ENCODE measurements at regions not wholly inside any gene's neighbourhood (a gene's known extent, or its start where the extent isn't known, plus 50 kb on each side); places are given as distances from the start of the nearest gene placed in this dataset.
"Not testable (repeated sequence)": the region's sequence is repeated elsewhere in the genome, so short reads cannot be mapped to it uniquely, and the experiment has no call there.

DNA sequence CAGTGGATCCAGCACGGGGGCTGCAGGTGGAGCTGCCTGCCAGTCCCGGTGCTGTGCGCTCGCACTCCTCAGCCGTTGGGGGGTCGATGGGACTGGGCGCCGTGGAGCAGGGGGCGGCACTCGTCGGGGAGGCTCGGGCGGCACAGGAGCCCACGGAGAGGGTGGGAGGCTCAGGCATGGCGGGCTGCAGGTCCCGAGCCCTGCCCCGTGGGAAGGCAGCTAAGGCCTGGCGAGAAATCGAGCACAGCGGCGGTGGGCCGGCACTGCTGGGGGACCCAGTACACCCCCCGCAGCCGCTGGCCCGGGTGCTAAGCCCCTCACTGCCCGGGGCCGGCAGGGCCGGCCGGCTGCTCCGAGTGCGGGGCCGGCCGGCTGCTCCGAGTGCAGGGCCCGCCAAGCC, 52.3 kb upstream of the MARK1 start:
- H3K36me3 Mint-ChIP-seq (ENCODE audit: insufficient read depth); H3K27me3 Mint-ChIP-seq; ATAC-seq (replicated peaks; ENCODE audit: extremely low read depth, poor library complexity, severe bottlenecking); H3K27ac Mint-ChIP-seq (ENCODE audit: low read depth); H3K9me3 Mint-ChIP-seq; DNase-seq (ENCODE audit: low spot score in 2 of 2); H3K4me3 Mint-ChIP-seq; H3K4me1 Mint-ChIP-seq: not testable (repeated sequence)

DNA sequence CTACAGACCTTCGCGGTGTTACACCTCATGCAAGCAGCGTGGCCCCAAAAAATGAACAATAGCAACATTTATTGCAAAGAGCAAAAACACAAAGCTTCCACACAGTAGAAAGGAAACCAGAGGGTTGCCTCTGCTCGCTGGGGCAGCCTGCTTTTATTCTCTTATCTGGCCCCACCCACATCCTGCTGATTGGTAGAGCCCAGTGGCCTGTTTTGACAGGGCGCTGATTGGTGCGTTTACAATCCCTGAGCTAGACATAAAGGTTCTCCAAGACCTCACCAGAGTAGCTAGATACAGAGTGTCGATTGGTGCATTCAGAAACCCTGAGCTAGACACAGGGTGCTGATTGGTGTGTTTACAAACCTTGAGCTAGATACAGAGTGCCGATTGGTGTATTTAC, 52.8 kb upstream of the MARK1 start:
- not testable (repeated sequence) for H3K4me1 Mint-ChIP-seq; DNase-seq (ENCODE audit: low spot score in 2 of 2); H3K36me3 Mint-ChIP-seq (ENCODE audit: insufficient read depth); ATAC-seq (replicated peaks; ENCODE audit: extremely low read depth, poor library complexity, severe bottlenecking); H3K27ac Mint-ChIP-seq (ENCODE audit: low read depth); H3K27me3 Mint-ChIP-seq; H3K9me3 Mint-ChIP-seq; H3K4me3 Mint-ChIP-seq

DNA sequence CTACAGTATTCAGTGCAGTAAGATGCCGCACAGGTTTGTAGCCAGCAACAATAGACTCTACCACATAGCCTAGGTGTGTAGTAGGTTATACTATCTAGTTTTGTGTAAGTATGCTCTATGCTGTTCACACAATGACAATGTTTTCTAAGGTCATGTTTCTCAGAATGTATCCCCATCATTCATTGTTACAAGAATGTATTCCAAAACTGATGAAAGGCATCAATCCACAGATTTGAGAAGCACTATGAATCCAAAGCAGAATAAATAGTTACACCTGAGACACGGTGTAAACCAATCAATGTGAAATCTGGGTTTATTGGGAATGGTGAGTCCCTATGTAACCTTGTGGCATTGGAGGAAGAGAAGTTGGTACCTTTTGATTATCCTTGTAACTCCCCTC, 54.5 kb upstream of the MARK1 start:
- Mint-ChIP-seq H3K9me3 (no peaks in the 10 kb centered on the region), H3K27ac (ENCODE audit: low read depth) (no peak overlapping the region), H3K27me3 (peaks cover 10% of the 10 kb centered on the region), H3K4me1 (no peaks in the 10 kb centered on the region), H3K4me3 (no peak overlapping the region), H3K36me3 (ENCODE audit: insufficient read depth) (no peaks in the 10 kb centered on the region)
- DNase-seq (ENCODE audit: low spot score in 2 of 2), result no peak
- ATAC-seq (replicated peaks; ENCODE audit: extremely low read depth, poor library complexity, severe bottlenecking), result no peak

DNA sequence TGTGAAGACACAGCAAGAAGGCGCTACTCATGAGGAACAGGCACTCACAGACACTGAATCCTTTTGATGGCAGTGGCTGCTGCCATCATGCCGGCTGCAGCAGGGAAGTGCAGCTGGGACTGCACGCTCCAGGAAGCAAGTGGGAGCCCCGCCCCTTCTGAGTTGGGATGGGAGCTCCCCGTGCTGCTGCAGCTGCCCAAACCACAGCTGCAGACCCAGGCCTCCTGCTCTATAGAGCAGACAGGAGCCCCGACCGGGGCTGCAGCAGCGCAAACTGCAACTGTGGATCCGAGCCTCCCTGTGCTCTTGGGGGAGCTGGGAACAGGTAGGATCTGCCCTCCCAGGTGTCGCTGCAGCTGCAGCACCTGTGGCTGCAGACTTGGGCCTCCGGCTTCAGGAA, 65.2 kb upstream of the MARK1 start:
- no peak overlapping the region for H3K27ac Mint-ChIP-seq (ENCODE audit: low read depth)
- no peaks in the 10 kb centered on the region for H3K4me1 Mint-ChIP-seq
- H3K9me3 Mint-ChIP-seq, result no peaks in the 10 kb centered on the region
- DNase-seq (ENCODE audit: low spot score in 2 of 2), result no peak
- peaks cover 13% of the 10 kb centered on the region for H3K27me3 Mint-ChIP-seq
- no peak for ATAC-seq (replicated peaks; ENCODE audit: extremely low read depth, poor library complexity, severe bottlenecking)
- H3K36me3 Mint-ChIP-seq (ENCODE audit: insufficient read depth), result peaks cover 3% of the 10 kb centered on the region
- no peak overlapping the region for H3K4me3 Mint-ChIP-seq

DNA sequence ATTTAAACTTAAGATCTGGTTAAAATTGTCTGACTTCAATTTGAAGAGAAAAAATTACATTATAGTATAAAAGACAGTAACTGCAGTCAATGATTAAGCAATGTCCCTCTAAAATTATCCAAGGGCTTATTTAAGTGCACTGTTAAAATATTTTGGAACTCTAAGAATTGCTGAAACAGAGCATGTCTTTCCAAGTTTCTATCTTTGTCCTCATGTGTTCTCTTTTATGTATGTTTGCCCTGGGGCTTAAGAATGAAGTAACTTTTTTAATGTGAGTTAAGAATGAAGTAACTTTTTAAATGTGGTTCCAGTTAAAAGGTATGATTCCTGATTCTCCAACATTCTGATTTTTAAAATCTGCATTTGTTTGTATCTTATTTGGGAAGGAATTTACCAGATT, 69.0 kb upstream of the MARK1 start:
- ATAC-seq (replicated peaks; ENCODE audit: extremely low read depth, poor library complexity, severe bottlenecking) (no peak), DNase-seq (ENCODE audit: low spot score in 2 of 2) (no peak)
- no peak overlapping the region for H3K27ac Mint-ChIP-seq (ENCODE audit: low read depth)
- H3K27me3 Mint-ChIP-seq, result peaks cover 28% of the 10 kb centered on the region
- no peak overlapping the region for H3K4me3 Mint-ChIP-seq
- H3K4me1 Mint-ChIP-seq, result no peaks in the 10 kb centered on the region
- H3K36me3 Mint-ChIP-seq (ENCODE audit: insufficient read depth), result peaks cover 3% of the 10 kb centered on the region
- no peaks in the 10 kb centered on the region for H3K9me3 Mint-ChIP-seq

DNA sequence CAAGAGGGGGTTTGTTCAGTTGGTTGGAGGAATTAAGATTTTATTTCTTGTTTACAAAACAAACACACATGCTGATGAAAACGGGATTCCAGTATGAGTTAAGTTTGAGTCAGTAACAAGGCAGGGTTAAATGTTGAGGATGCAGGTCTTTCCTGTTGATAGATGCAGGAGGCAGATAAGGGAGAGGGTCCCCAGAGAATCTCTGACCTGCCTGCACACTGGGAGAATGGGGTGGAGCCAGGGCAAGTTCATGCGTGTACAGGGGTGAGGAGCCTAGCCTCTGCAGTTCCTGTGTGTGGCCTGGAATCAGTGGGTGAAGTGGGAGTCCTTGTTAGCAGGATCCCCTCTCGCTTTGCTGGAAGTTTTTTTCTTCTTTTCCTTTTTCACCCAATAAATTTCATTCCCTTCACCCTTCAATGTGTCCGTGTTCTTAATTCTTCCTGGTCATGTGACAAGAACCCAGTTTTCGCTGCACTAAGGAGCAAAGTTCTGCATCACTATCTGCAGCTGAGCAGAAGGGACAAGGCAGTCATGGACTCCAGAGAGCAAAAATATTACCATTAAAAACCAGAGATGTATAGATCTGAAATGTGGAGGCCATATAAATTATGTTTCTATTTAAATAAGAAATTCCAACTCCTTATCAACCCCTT, 69.9 kb upstream of the MARK1 start:
- Mint-ChIP-seq H3K27me3 (peaks cover 28% of the 10 kb centered on the region), H3K27ac (ENCODE audit: low read depth) (no peak overlapping the region), H3K36me3 (ENCODE audit: insufficient read depth) (no peaks in the 10 kb centered on the region), H3K4me3 (no peak overlapping the region), H3K4me1 (no peaks in the 10 kb centered on the region), H3K9me3 (no peaks in the 10 kb centered on the region)
- ATAC-seq (replicated peaks; ENCODE audit: extremely low read depth, poor library complexity, severe bottlenecking), result no peak
- DNase-seq (ENCODE audit: low spot score in 2 of 2), result no peak

DNA sequence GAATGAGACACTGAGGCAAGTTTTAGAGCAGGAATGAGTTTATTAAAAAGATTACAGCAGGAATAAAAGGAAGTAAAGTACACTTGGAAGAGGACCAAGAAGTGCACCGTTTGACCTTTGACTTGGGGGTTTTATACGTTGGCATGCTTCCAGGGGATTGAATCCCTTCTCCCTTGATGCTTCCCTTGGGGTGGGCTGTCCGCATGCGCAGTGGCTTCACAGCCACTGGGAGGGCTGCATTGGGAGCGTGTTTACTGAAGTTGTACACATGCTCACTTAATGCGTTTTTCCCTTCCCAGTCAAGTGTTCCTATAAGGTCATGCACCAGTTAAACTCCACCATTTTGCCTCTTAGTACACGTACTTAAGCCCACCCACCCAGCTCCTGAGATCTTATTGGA, 72.4 kb upstream of the MARK1 start:
- H3K36me3 Mint-ChIP-seq (ENCODE audit: insufficient read depth), result no peaks in the 10 kb centered on the region
- DNase-seq (ENCODE audit: low spot score in 2 of 2) (no peak), ATAC-seq (replicated peaks; ENCODE audit: extremely low read depth, poor library complexity, severe bottlenecking) (no peak)
- H3K27ac Mint-ChIP-seq (ENCODE audit: low read depth), result no peak overlapping the region
- no peak overlapping the region for H3K4me3 Mint-ChIP-seq
- H3K9me3 Mint-ChIP-seq, result no peaks in the 10 kb centered on the region
- no peaks in the 10 kb centered on the region for H3K4me1 Mint-ChIP-seq
- peaks cover 39% of the 10 kb centered on the region for H3K27me3 Mint-ChIP-seq

DNA sequence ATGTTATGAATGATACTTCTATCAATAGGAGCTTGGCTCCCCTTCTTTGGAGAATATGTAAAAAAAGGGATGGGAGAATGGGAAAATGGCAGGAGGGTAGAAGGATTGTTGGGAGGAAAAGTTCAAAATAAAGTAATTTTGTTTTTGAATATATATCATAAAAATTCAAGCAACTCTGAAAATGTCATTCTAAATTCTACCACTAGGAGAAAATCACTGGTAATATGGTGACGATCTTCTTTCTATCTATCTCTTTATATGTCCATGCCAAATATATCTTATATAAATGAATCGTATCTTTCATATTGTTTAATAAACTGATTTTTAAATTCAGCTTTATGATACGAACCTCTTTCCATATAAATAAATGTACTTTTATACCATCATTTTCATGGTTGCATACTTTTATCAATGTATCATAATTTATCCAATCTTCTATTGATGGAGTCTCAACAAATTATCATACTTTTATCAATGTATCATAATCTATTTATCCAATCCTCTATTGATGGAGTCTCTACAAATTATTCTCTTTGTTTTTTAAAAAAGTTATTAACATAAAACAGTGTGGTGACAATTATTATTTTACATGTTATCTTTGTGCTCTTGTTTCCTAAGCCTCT, 73.7 kb upstream of the MARK1 start:
- H3K36me3 Mint-ChIP-seq (ENCODE audit: insufficient read depth), result no peaks in the 10 kb centered on the region
- H3K4me3 Mint-ChIP-seq, result no peak overlapping the region
- H3K9me3 Mint-ChIP-seq, result no peaks in the 10 kb centered on the region
- no peak overlapping the region for H3K27ac Mint-ChIP-seq (ENCODE audit: low read depth)
- DNase-seq (ENCODE audit: low spot score in 2 of 2) (no peak), ATAC-seq (replicated peaks; ENCODE audit: extremely low read depth, poor library complexity, severe bottlenecking) (no peak)
- H3K27me3 Mint-ChIP-seq, result peaks cover 46% of the 10 kb centered on the region
- no peaks in the 10 kb centered on the region for H3K4me1 Mint-ChIP-seq

DNA sequence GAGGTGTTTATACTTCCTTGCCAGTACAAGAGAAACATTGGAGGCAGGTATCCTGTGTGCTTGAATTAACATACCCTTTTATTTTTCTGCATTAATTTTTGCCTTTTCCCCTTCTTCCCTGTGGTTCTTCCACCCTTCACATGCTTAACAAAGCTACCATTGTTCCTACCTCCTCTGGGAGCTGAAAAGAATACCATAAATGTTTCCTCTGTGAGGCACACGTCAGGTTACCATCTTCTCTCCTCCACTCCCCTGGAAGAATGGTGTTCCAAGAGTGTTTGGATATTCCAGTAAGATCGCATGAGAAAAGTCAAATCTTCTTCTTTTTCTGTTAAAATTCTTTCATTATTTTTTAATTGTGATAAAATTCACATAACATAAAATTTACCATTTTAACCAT, 74.6 kb upstream of the MARK1 start:
- no peak overlapping the region for H3K27ac Mint-ChIP-seq (ENCODE audit: low read depth)
- DNase-seq (ENCODE audit: low spot score in 2 of 2) (no peak), ATAC-seq (replicated peaks; ENCODE audit: extremely low read depth, poor library complexity, severe bottlenecking) (no peak)
- H3K4me1 Mint-ChIP-seq, result no peaks in the 10 kb centered on the region
- no peak overlapping the region for H3K4me3 Mint-ChIP-seq
- H3K9me3 Mint-ChIP-seq, result no peaks in the 10 kb centered on the region
- peaks cover 2% of the 10 kb centered on the region for H3K36me3 Mint-ChIP-seq (ENCODE audit: insufficient read depth)
- peaks cover 55% of the 10 kb centered on the region for H3K27me3 Mint-ChIP-seq

DNA sequence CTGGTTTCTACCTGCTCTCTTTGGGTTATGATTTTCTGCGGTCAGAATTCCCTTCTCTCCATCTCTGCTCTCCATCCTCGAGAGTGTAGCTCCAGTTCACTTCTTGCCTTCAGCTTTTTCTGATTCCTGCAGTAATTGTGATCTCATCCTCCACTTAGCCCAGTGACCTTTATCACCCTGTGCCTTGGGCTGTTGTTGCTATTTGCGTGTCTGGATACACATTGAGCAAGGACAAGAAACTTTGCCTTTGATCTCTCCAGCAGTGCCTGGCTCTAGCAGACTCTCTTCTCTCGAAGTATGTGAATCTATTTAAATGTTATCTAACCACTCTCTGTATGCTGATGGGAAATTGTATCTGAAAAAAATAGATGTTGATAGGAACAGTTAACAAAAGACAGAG, 76.4 kb upstream of the MARK1 start:
- DNase-seq (ENCODE audit: low spot score in 2 of 2) (no peak), ATAC-seq (replicated peaks; ENCODE audit: extremely low read depth, poor library complexity, severe bottlenecking) (no peak)
- Mint-ChIP-seq H3K4me1 (no peaks in the 10 kb centered on the region), H3K27me3 (peaks cover 66% of the 10 kb centered on the region), H3K4me3 (no peak overlapping the region), H3K27ac (ENCODE audit: low read depth) (no peak overlapping the region), H3K36me3 (ENCODE audit: insufficient read depth) (peaks cover 2% of the 10 kb centered on the region), H3K9me3 (no peaks in the 10 kb centered on the region)

DNA sequence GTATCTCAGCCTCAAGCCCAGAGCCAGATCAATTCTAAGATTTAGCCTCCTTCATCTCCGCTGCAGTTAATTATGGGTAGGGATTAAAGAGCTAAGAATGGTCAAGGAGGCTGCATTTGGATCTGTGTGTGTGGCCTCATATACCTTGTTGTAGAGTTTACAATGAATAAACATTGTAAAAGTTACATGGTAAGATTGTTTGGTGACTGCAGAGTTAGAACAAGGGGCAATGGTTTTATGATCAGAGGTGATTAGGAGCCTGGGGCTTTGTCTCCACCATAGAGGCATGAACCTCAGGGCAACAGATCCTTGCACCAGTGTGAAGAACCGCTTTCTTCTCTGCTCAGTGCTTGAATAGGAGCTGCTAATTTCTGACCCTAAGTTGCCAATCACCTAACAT, 77.0 kb upstream of the MARK1 start:
- Mint-ChIP-seq H3K27ac (ENCODE audit: low read depth) (no peak overlapping the region), H3K4me1 (no peaks in the 10 kb centered on the region), H3K36me3 (ENCODE audit: insufficient read depth) (peaks cover 2% of the 10 kb centered on the region), H3K4me3 (no peak overlapping the region), H3K9me3 (no peaks in the 10 kb centered on the region), H3K27me3 (peaks cover 66% of the 10 kb centered on the region)
- no peak for DNase-seq (ENCODE audit: low spot score in 2 of 2)
- ATAC-seq (replicated peaks; ENCODE audit: extremely low read depth, poor library complexity, severe bottlenecking), result no peak

DNA sequence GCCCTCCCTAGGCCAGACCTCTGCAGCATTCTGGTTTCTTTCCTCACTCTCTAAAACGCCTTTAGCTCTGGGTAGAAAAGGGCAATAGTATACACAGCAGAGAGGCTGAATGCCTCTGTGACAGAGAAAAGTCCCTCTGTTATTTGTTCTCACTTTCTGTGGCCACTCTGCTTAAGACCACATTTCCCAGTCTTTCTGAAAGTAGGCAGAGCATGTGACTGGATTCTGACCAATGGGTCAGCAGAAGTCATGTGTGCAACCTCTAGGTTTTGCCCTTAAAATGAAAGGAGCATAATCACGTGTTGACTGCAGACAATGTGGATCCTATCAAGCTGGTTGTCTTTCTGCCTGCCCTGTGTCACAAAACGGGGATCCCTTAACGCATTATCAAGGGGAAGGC, 79.7 kb upstream of the MARK1 start:
- Mint-ChIP-seq H3K4me1 (no peaks in the 10 kb centered on the region), H3K27me3 (peaks cover 62% of the 10 kb centered on the region), H3K36me3 (ENCODE audit: insufficient read depth) (peaks cover 2% of the 10 kb centered on the region), H3K4me3 (no peak overlapping the region), H3K27ac (ENCODE audit: low read depth) (no peak overlapping the region), H3K9me3 (no peaks in the 10 kb centered on the region)
- no peak for DNase-seq (ENCODE audit: low spot score in 2 of 2)
- ATAC-seq (replicated peaks; ENCODE audit: extremely low read depth, poor library complexity, severe bottlenecking), result no peak

DNA sequence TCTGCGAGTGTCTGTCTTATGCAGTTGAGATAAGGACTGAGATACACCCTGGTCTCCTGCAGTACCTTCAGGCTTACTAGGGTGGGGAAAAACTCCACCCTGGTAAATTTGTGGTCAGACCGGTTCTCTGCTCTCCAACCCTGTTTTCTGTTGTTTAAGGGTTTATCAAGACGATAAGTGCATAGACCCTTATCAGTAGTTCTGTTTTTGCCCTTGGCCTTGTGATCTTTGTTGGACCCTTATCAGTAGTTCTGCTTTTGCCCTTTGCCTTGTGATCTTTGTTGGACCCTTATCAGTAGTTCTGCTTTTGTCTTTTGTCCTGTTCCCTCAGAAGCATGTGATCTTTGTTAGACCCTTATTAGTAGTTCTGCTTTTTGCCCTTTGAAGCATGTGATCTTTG, 83.3 kb upstream of the MARK1 start:
- not testable (repeated sequence) for H3K27ac Mint-ChIP-seq (ENCODE audit: low read depth); ATAC-seq (replicated peaks; ENCODE audit: extremely low read depth, poor library complexity, severe bottlenecking); H3K4me3 Mint-ChIP-seq; H3K4me1 Mint-ChIP-seq; DNase-seq (ENCODE audit: low spot score in 2 of 2); H3K36me3 Mint-ChIP-seq (ENCODE audit: insufficient read depth); H3K9me3 Mint-ChIP-seq
- peaks cover 73% of the 10 kb centered on the region for H3K27me3 Mint-ChIP-seq

All from central memory CD8-positive, alpha-beta T cell (primary cell).